ENCODE measurements at regions not wholly inside any gene's neighbourhood (a gene's known extent, or its start where the extent isn't known, plus 50 kb on each side); places are given as distances from the start of the nearest gene placed in this dataset.

DNA sequence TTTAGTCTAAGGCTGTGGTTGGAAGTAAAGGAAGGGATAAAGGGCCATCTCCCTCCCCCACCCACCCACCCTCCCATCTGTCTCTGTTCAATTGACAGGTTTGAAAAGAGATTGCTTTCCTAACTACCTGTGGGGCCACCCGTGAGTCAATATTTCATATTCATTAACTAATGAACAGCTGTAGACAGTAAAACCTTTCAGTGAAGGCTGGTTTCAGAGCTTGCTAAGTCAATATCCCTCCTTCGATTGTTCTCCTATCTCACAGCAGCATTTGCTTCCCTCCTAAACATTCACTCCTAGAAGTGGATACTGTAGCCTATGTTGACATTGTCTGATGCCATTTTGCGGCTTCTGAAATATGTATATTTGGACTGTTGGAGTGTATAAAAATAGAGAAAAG, 85.9 kb upstream of the SYNPR start:
- no peak for DNase-seq
- intact Hi-C loops (cut with DNase I): loop anchor here (2.0 to 5.0 kb wide), 3 partner anchors 320 to 570 kb away; no protein-coding TSS in a partner anchor

DNA sequence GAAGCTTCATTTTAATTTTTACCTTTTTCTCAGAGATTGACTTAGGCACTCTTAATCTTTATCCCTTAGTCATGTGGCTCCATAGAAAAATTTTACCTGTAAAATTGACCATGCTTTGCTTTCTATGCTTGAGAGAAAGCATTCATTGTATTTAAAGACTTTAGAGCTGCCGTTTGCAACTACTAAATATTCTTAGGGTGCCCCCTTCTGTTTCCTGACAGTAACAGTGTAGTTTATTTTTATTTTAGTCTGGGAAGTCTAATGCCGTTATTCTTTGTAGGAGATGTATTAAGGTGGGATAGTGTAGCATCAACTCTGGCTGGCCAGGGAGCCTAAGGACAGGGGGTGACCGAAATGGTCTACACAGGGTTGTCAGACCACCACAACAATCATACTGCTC, 84.5 kb upstream of the SYNPR start:
- DNase-seq: no peak
- intact Hi-C loops (cut with DNase I): loop anchor here (2.0 to 5.0 kb wide), 3 partner anchors 321 to 571 kb away; no protein-coding TSS in a partner anchor

DNA sequence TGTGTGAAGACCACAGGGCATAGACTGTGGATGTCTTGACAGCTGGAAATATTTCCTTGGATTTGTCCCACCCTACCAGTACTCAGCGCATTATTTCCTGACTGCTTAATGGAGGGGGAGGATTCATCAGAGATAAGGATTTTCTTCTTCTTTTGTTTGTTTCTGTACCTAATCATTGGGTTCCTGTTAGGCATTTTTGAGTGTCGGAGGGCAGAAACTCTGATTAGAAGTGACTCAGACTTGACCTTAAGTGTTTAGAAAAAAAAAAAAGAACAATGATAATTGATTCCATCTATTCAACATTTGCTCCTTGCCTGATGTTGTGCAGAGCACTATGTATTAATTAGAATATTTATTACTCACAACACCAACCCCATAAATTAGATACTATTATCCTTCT, 78.5 kb upstream of the SYNPR start:
- DNase-seq: no peak
- intact Hi-C loops (cut with DNase I): no loop called here

DNA sequence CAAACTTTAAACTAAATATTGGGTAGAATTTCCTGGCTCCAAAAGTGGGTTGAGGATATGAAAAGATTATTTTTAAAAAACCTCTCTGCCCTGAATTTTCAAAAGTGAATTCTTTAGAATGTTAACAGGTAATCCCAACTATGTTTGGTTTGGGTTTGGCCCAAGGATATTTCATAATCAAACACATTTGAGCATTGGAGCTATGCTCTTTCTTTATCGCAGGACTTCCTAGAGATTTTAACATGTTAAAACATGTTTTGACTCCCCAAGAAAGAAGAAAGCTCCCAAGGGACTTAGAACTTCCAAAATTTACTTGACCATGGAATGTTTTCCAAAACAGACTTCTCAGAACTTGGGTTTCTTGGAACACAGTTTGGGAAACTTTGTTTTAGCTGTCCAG, 75.6 kb upstream of the SYNPR start:
- intact Hi-C loops (cut with DNase I): no loop called here
- no peak for DNase-seq

DNA sequence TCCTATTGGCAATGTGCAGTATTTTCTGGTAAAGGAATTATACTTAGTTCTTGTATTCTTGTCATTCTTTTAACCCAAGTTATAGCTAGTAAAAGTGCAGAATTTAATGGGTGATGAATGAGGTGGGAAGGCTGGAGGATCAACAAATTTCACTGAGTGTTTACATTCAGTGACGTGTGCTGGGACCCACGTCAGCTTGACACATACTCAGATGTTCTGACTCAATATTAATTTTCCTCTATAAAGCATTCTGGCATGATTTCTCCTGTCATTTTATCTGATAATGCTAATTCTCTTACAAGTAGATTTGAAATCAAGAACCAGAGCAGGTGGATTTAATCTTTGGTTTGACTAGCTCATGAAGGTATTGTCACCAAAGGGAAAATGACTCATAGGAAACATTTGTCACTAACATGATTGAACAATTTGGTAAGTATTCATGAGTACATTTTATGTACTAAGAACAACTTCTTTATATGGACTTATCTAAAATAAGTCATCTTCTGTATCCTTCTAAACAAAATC, 71.0 kb upstream of the SYNPR start:
- intact Hi-C loops (cut with DNase I): no loop called here
- DNase-seq: no peak

DNA sequence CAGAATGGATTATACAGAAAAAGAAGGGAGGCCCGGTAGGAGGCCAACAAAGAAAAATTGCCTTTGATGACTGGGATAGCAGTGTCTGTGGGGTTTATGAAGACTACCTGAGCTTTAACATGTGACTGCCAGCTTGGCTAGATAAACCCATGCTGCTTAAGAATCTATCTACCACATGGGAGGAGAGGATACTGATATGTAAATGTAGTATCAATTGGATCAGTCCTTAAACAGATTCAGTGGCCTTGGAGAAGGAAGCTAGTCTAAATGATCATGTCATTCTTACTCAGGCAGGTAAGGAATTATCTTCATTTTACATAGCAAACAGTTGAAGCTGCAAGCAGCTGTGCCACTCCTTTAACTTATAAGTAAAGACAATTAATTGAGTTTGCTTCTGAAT, 50.0 kb upstream of the SYNPR start:
- DNase-seq: no peak
- intact Hi-C loops (cut with DNase I): no loop called here

Data from posterior cingulate gyrus (tissue), 11 donors.